ENCODE measurements at regions not wholly inside any gene's neighbourhood (a gene's known extent, or its start where the extent isn't known, plus 50 kb on each side); places are given as distances from the start of the nearest gene placed in this dataset.

GRCh38 chr3:118810499-118811035 is 224.1 kb downstream of the IGSF11 start:
- 74 to 84% (median 78%) methylated on average over 10 of the region's 10 CpGs for WGBS, 5 donors
- no peak overlapping the region for H3K27ac ChIP-seq
- no peaks in the 10 kb centered on the region for H3K36me3 ChIP-seq

DNA sequence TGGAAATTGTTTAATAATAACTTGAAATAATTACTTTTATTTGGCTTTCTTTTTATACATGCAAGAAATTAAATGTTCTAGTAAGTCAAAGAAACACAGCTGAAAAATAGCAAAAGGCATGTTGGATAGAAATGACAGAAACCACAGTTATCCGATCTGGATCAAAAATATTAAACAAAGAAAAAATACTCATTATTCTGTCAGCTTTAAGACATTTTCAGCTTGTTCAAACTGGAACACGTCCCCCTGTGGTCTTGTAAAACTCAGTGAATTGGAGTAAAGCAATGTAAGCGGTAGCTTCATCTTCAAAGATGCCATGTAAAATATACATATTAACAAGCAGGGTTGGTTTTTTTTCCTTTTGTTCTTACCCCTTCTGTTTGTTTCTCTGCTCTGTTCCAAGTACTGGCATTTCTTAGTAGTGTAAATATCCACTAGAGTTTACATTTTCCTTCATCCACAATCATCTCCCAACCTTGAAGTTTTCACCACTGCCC is 223.4 kb downstream of the IGSF11 start:
- no peak for DNase-seq
- TF ChIP-seq, protein P1, sequence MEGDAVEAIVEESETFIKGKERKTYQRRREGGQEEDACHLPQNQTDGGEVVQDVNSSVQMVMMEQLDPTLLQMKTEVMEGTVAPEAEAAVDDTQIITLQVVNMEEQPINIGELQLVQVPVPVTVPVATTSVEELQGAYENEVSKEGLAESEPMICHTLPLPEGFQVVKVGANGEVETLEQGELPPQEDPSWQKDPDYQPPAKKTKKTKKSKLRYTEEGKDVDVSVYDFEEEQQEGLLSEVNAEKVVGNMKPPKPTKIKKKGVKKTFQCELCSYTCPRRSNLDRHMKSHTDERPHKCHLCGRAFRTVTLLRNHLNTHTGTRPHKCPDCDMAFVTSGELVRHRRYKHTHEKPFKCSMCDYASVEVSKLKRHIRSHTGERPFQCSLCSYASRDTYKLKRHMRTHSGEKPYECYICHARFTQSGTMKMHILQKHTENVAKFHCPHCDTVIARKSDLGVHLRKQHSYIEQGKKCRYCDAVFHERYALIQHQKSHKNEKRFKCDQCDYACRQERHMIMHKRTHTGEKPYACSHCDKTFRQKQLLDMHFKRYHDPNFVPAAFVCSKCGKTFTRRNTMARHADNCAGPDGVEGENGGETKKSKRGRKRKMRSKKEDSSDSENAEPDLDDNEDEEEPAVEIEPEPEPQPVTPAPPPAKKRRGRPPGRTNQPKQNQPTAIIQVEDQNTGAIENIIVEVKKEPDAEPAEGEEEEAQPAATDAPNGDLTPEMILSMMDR (IDR thresholded peaks at IDR 0.05 in 8 of 11, conservative IDR thresholded peaks at IDR 0.05 in 3 of 11) = no peak
- no peak for TF ChIP-seq POLR2AphosphoS5 (IDR thresholded peaks at IDR 0.05)
- no peak for TF ChIP-seq POLR2A (IDR thresholded peaks at IDR 0.05)
- intact Hi-C loops (cut with DNase I; ENCODE audit: low total_unique reads) = no loop called here
- WGBS, 5 donors = 80 to 87% (median 82%) methylated on average over 3 of the region's 3 CpGs
- no peaks in the 10 kb centered on the region for H3K9me3 ChIP-seq
- no peaks in the 10 kb centered on the region for H3K27me3 ChIP-seq (replicated peaks in 1 of 7)
- no peaks in the 10 kb centered on the region for H3K36me3 ChIP-seq
- no peaks in the 10 kb centered on the region for H3K4me1 ChIP-seq
- H3K27ac ChIP-seq = no peak overlapping the region
- no peak overlapping the region for H3K4me3 ChIP-seq

More at GRCh38 chr3:118810499-118811035, 224.1 kb downstream of the IGSF11 start:
- Histone ChIP-seq H3K9me3 (no peaks in the 10 kb centered on the region), H3K27me3 (replicated peaks in 1 of 7) (no peaks in the 10 kb centered on the region), H3K4me1 (no peaks in the 10 kb centered on the region), H3K4me3 (no peak overlapping the region)
- TF ChIP-seq, protein P1 (IDR thresholded peaks at IDR 0.05 in 8 of 11, conservative IDR thresholded peaks at IDR 0.05 in 3 of 11) = no peak
- TF ChIP-seq POLR2AphosphoS5 (IDR thresholded peaks at IDR 0.05) = no peak
- no peak for TF ChIP-seq POLR2A (IDR thresholded peaks at IDR 0.05)
- intact Hi-C loops (cut with DNase I; ENCODE audit: low total_unique reads) = no loop called here
- no peak for DNase-seq

- Histone ChIP-seq H3K4me3 (no peak overlapping the region), H3K27me3 (replicated peaks in 1 of 7) (no peaks in the 10 kb centered on the region), H3K27ac (no peak overlapping the region), H3K36me3 (no peaks in the 10 kb centered on the region), H3K9me3 (no peaks in the 10 kb centered on the region), H3K4me1 (peaks cover 0 to 5% (median 0%) of the 10 kb centered on the region in 6 donors)
- TF ChIP-seq POLR2A (IDR thresholded peaks at IDR 0.05) (no peak), POLR2AphosphoS5 (IDR thresholded peaks at IDR 0.05) (no peak)
- TF ChIP-seq, protein P1 (IDR thresholded peaks at IDR 0.05 in 8 of 11, conservative IDR thresholded peaks at IDR 0.05 in 3 of 11) = no peak
- WGBS, 5 donors = 60 to 71% (median 61%) methylated on average over 4 of the region's 4 CpGs
- DNase-seq = no peak
- intact Hi-C loops (cut with DNase I; ENCODE audit: low total_unique reads) = no loop called here
Measured at GRCh38 chr3:118813472-118813871, 221.2 kb downstream of the IGSF11 start.

- no peak for DNase-seq
- intact Hi-C loops (cut with DNase I; ENCODE audit: low total_unique reads) = no loop called here
- H3K9me3 ChIP-seq = no peaks in the 10 kb centered on the region
- H3K36me3 ChIP-seq = no peaks in the 10 kb centered on the region
- 21 to 24% (median 23%) methylated on average over 5 of the region's 5 CpGs for WGBS, 5 donors
- H3K27me3 ChIP-seq (replicated peaks in 1 of 7) = no peaks in the 10 kb centered on the region
- TF ChIP-seq, protein P1 (IDR thresholded peaks at IDR 0.05 in 8 of 11, conservative IDR thresholded peaks at IDR 0.05 in 3 of 11) = peak in 10 of 11 experiments; percentile 23 to 77 (median 63)
- no peak for TF ChIP-seq POLR2A (IDR thresholded peaks at IDR 0.05)
- peaks cover 0 to 5% (median 0%) of the 10 kb centered on the region in 6 donors for H3K4me1 ChIP-seq
- H3K4me3 ChIP-seq = no peak overlapping the region
- no peak overlapping the region for H3K27ac ChIP-seq
Measured at GRCh38 chr3:118817748-118818165, 216.9 kb downstream of the IGSF11 start.

All from spleen (tissue), 11 donors.